Prostate gland (tissue), 2 donors: ENCODE measurements at regions not wholly inside any gene's neighbourhood (a gene's known extent, or its start where the extent isn't known, plus 50 kb on each side); places are given as distances from the start of the nearest gene placed in this dataset.

ENCODE experiments used
- POLR2A ChIP-seq: fragments of 450-650 bp; IDR thresholded peaks from one replicate; pipeline ENCODE4 v1.6.1; 2016; ENCODE audit warnings: antibody characterized with exemption, mild to moderate bottlenecking
- POLR2AphosphoS5 ChIP-seq: sonication (generic); formaldehyde crosslinking; IDR thresholded peaks from one replicate; pipeline ENCODE4 v1.6.1; 2017; ENCODE audit warnings: antibody characterized with exemption
- TF ChIP-seq, protein P1 (sequence below), 4 experiments: fragments of 200-600 bp in 2 of 4; fragments of 450-650 bp in 2 of 4; sonication (generic) in 2 of 4; IDR thresholded peaks; 1 replicate in 3 of 4; 2 replicates in 1 of 4; pipeline ENCODE4 v1.5.1; 2016 to 2019; ENCODE audit warnings: antibody characterized with exemption in 4 of 4, mild to moderate bottlenecking in 2 of 4, moderate library complexity in 2 of 4

DNA sequence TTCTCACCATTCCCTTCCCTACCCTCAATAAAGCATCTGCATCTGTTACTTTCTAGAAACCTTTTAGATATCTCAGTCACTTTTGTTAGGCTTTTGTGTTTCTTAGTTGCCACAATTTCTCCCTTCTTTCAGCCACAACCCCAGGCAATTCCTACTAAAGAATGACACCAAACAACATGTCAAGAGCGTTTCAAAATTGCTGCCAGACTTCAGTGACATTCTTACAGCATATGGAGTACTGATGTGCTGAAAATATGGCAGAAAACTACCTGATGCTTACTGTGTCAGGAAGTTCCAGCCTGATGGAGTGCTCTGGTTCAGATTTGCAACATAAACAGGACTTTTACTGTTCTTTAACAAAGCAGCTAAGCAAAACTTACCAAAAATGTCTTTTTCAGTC lies 957.7 kb upstream of the POU3F3 start:
- no peak for TF ChIP-seq POLR2A
- TF ChIP-seq, protein P1, sequence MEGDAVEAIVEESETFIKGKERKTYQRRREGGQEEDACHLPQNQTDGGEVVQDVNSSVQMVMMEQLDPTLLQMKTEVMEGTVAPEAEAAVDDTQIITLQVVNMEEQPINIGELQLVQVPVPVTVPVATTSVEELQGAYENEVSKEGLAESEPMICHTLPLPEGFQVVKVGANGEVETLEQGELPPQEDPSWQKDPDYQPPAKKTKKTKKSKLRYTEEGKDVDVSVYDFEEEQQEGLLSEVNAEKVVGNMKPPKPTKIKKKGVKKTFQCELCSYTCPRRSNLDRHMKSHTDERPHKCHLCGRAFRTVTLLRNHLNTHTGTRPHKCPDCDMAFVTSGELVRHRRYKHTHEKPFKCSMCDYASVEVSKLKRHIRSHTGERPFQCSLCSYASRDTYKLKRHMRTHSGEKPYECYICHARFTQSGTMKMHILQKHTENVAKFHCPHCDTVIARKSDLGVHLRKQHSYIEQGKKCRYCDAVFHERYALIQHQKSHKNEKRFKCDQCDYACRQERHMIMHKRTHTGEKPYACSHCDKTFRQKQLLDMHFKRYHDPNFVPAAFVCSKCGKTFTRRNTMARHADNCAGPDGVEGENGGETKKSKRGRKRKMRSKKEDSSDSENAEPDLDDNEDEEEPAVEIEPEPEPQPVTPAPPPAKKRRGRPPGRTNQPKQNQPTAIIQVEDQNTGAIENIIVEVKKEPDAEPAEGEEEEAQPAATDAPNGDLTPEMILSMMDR (IDR thresholded peaks at IDR 0.05) = no peak
- TF ChIP-seq POLR2AphosphoS5 = no peak
